HepG2 (cell line): ENCODE measurements at regions not wholly inside any gene's neighbourhood (a gene's known extent, or its start where the extent isn't known, plus 50 kb on each side); places are given as distances from the start of the nearest gene placed in this dataset.

Source experiments
- CHD2 ChIP-seq: IDR thresholded peaks from 2 replicates; pipeline ENCODE4 v1.6.1; 2011; ENCODE audit warnings: low read depth, low read length, improper control_type of control experiment
- CTCF ChIP-seq: sonication (generic); formaldehyde crosslinking; IDR thresholded peaks from 2 replicates; pipeline ENCODE4 v1.5.0; 2020; ENCODE audit warnings: mild to moderate bottlenecking, missing genetic modification reagents, moderate library complexity
- FOXK1 ChIP-seq: sonication (generic); formaldehyde crosslinking; IDR thresholded peaks from 2 replicates; pipeline ENCODE4 v1.4.0; 2020; ENCODE audit warnings: low read depth, missing genetic modification reagents, borderline replicate concordance
- KLF9 ChIP-seq: IDR thresholded peaks from 2 replicates; pipeline ENCODE4 v1.6.1; 2016; ENCODE audit warnings: low read depth
- RELA ChIP-seq: sonication (generic); formaldehyde crosslinking; IDR thresholded peaks from 2 replicates; pipeline ENCODE4 v1.4.0; 2020; ENCODE audit warnings: missing genetic modification reagents
- REST ChIP-seq, 2 experiments: IDR thresholded peaks; 2 replicates each; pipeline ENCODE4 v1.6.1; 2011 to 2012; ENCODE audit warnings: low read length in 2 of 2, borderline replicate concordance in 1 of 2, low read depth in 1 of 2, mild to moderate bottlenecking in 1 of 2, moderate library complexity in 1 of 2
- SKIL ChIP-seq: sonication (generic); formaldehyde crosslinking; IDR thresholded peaks from 2 replicates; pipeline ENCODE4 v1.8.0; 2022; ENCODE audit warnings: missing genetic modification reagents, mild to moderate bottlenecking, moderate library complexity, borderline replicate concordance
- TF ChIP-seq, protein P1 (sequence below): IDR thresholded peaks from 2 replicates; pipeline ENCODE4 v1.6.1; 2016; ENCODE audit warnings: low read depth, missing genetic modification reagents, missing compliant biosample characterization

DNA sequence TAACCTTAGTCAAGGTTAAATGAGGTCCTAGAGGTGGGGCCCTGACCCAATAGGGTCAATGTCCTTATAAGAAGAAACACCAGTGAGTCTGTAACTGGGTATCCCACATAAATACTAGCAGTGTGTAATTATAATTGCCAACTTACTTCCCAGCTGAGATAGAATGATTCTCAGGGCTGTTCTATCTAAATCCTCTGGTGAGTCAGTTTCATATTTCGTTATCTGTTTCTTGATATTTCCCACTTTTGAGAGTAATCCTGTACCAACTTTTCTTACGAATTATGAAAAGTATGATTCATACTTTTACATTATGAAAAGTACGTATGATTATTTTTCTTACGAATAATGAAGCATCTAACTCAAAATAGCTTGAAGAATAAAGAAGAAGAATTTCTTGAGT is 546.8 kb upstream of the NETO1 start:
- TF ChIP-seq, protein P1, sequence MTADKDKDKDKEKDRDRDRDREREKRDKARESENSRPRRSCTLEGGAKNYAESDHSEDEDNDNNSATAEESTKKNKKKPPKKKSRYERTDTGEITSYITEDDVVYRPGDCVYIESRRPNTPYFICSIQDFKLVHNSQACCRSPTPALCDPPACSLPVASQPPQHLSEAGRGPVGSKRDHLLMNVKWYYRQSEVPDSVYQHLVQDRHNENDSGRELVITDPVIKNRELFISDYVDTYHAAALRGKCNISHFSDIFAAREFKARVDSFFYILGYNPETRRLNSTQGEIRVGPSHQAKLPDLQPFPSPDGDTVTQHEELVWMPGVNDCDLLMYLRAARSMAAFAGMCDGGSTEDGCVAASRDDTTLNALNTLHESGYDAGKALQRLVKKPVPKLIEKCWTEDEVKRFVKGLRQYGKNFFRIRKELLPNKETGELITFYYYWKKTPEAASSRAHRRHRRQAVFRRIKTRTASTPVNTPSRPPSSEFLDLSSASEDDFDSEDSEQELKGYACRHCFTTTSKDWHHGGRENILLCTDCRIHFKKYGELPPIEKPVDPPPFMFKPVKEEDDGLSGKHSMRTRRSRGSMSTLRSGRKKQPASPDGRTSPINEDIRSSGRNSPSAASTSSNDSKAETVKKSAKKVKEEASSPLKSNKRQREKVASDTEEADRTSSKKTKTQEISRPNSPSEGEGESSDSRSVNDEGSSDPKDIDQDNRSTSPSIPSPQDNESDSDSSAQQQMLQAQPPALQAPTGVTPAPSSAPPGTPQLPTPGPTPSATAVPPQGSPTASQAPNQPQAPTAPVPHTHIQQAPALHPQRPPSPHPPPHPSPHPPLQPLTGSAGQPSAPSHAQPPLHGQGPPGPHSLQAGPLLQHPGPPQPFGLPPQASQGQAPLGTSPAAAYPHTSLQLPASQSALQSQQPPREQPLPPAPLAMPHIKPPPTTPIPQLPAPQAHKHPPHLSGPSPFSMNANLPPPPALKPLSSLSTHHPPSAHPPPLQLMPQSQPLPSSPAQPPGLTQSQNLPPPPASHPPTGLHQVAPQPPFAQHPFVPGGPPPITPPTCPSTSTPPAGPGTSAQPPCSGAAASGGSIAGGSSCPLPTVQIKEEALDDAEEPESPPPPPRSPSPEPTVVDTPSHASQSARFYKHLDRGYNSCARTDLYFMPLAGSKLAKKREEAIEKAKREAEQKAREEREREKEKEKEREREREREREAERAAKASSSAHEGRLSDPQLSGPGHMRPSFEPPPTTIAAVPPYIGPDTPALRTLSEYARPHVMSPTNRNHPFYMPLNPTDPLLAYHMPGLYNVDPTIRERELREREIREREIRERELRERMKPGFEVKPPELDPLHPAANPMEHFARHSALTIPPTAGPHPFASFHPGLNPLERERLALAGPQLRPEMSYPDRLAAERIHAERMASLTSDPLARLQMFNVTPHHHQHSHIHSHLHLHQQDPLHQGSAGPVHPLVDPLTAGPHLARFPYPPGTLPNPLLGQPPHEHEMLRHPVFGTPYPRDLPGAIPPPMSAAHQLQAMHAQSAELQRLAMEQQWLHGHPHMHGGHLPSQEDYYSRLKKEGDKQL (CRISPR knock-in tag), result no peak
- TF ChIP-seq KLF9 (CRISPR knock-in tag) (no peak), CTCF (CRISPR knock-in tag) (no peak), SKIL (CRISPR knock-in tag) (no peak), CHD2 (no peak), REST (IDR thresholded peaks at IDR 0.05; ENCODE audit: borderline replicate concordance in 1 of 2, low read depth in 1 of 2, low read length in 2 of 2) (no peak), FOXK1 (no peak), RELA (CRISPR knock-in tag) (no peak)
